Ascending aorta (tissue), 2 donors: ENCODE measurements at regions not wholly inside any gene's neighbourhood (a gene's known extent, or its start where the extent isn't known, plus 50 kb on each side); places are given as distances from the start of the nearest gene placed in this dataset.

Source experiments
- DNase-seq, 2 donors: peaks; one replicate each; pipeline ENCODE4 v3.0.0-alpha.2; 2019; ENCODE audit warnings: low spot score in 2 of 2
- H3K27ac ChIP-seq, 2 donors: fragments of 200-600 bp; sonication (generic); one replicate each; pipeline ENCODE4 v1.5.1; 2016 to 2017; ENCODE audit warnings: mild to moderate bottlenecking in 1 of 2
- H3K27me3 ChIP-seq: fragments of 200-600 bp; sonication (generic); one replicate; pipeline ENCODE4 v1.5.1; 2017
- H3K36me3 ChIP-seq, 2 donors: fragments of 200-600 bp; sonication (generic); one replicate each; pipeline ENCODE4 v1.5.1; 2016
- H3K4me1 ChIP-seq, 2 donors: fragments of 200-600 bp; sonication (generic); one replicate each; pipeline ENCODE4 v1.5.1; 2016 to 2017; ENCODE audit warnings: mild to moderate bottlenecking in 1 of 2
- H3K4me3 ChIP-seq, 2 donors: fragments of 200-600 bp; sonication (generic); one replicate each; pipeline ENCODE4 v1.5.1; 2016 to 2017; ENCODE audit warnings: mild to moderate bottlenecking in 1 of 2
- H3K9me3 ChIP-seq, 2 donors: fragments of 200-600 bp; sonication (generic); one replicate each; pipeline ENCODE4 v1.5.1; 2016
- CTCF ChIP-seq, 3 experiments: fragments of 200-600 bp in 2 of 3; fragments of 450-650 bp in 1 of 3; sonication (generic) in 2 of 3; IDR thresholded peaks; one replicate each; pipeline ENCODE4 v1.5.1; 2016 to 2019; ENCODE audit warnings: antibody characterized with exemption in 3 of 3, mild to moderate bottlenecking in 1 of 3, moderate library complexity in 1 of 3
- intact Hi-C: fragments of 100-400 bp; cut with DNase I; formaldehyde crosslinking; loops from one replicate; pipeline ENCODE4 v1.15.1; 2023

- TF ChIP-seq CTCF (IDR thresholded peaks at IDR 0.05) = no peak
- peaks cover 0 to 4% of the 10 kb centered on the region in 2 donors for H3K9me3 ChIP-seq
- DNase-seq = no peak
- intact Hi-C loops = no loop called here
- H3K4me3 ChIP-seq = no peak overlapping the region
- no peaks in the 10 kb centered on the region for H3K27me3 ChIP-seq
- no peaks in the 10 kb centered on the region for H3K36me3 ChIP-seq
- no peak overlapping the region for H3K27ac ChIP-seq
- no peaks in the 10 kb centered on the region for H3K4me1 ChIP-seq
Observed at GRCh38 chr4:185956544-185956940, 112.4 kb upstream of the TLR3 start.

GRCh38 chr4:185958094-185958747, 110.7 kb upstream of the TLR3 start:
- no peak overlapping the region for H3K4me3 ChIP-seq
- no peaks in the 10 kb centered on the region for H3K4me1 ChIP-seq

GRCh38 chr4:185965426-185966384, 103.3 kb upstream of the TLR3 start:
- peaks cover 0 to 2% of the 10 kb centered on the region in 2 donors for H3K9me3 ChIP-seq
- intact Hi-C loops = no loop called here
- H3K27ac ChIP-seq = peak overlapping the region; percentile 71 to 79
- no peak for DNase-seq
- H3K27me3 ChIP-seq = no peaks in the 10 kb centered on the region
- peaks cover 0 to 6% of the 10 kb centered on the region in 2 donors for H3K4me1 ChIP-seq
- no peak overlapping the region for H3K4me3 ChIP-seq
- no peaks in the 10 kb centered on the region for H3K36me3 ChIP-seq
- no peak for TF ChIP-seq CTCF (IDR thresholded peaks at IDR 0.05)

More at GRCh38 chr4:185958094-185958747, 110.7 kb upstream of the TLR3 start:
- Histone ChIP-seq H3K27me3 (no peaks in the 10 kb centered on the region), H3K27ac (no peak overlapping the region), H3K36me3 (no peaks in the 10 kb centered on the region), H3K9me3 (peaks cover 0 to 4% of the 10 kb centered on the region in 2 donors)
- no peak for DNase-seq
- no peak for TF ChIP-seq CTCF (IDR thresholded peaks at IDR 0.05)
- intact Hi-C loops = no loop called here

GRCh38 chr4:185966549-185966948, 102.4 kb upstream of the TLR3 start:
- Histone ChIP-seq H3K27ac (peak overlapping the region; percentile 71 to 79), H3K9me3 (no peaks in the 10 kb centered on the region), H3K4me3 (no peak overlapping the region), H3K27me3 (no peaks in the 10 kb centered on the region), H3K4me1 (peaks cover 0 to 6% of the 10 kb centered on the region in 2 donors), H3K36me3 (no peaks in the 10 kb centered on the region)
- intact Hi-C loops = no loop called here
- DNase-seq = no peak
- no peak for TF ChIP-seq CTCF (IDR thresholded peaks at IDR 0.05)

- no peaks in the 10 kb centered on the region for H3K36me3 ChIP-seq
- peak overlapping the region; percentile 71 to 79 for H3K27ac ChIP-seq
- TF ChIP-seq CTCF (IDR thresholded peaks at IDR 0.05) = no peak
- H3K4me3 ChIP-seq = no peak overlapping the region
- no peaks in the 10 kb centered on the region for H3K9me3 ChIP-seq
- H3K4me1 ChIP-seq = peaks cover 0 to 6% of the 10 kb centered on the region in 2 donors
- intact Hi-C loops = no loop called here
- no peaks in the 10 kb centered on the region for H3K27me3 ChIP-seq
- no peak for DNase-seq
Observed at GRCh38 chr4:185966997-185967775, 101.8 kb upstream of the TLR3 start.
